Mucosa of descending colon (tissue), 3 donors: ENCODE measurements at regions not wholly inside any gene's neighbourhood (a gene's known extent, or its start where the extent isn't known, plus 50 kb on each side); places are given as distances from the start of the nearest gene placed in this dataset.

Source experiments
- ATAC-seq: fragments of 200-7000 bp; cut with Tn5 transposase; one replicate; pipeline ENCODE4 v1.9.1; 2020; ENCODE audit warnings: mild to moderate bottlenecking, moderate library complexity
- DNase-seq, 3 donors: peaks; one replicate each; pipeline ENCODE4 v3.0.0-alpha.2; 2020
- H3K36me3 ChIP-seq: fragments of 200-600 bp; one replicate; pipeline ENCODE4 v1.8.0; 2021; ENCODE audit warnings: low read depth, mild to moderate bottlenecking
- H3K4me1 ChIP-seq: fragments of 200-600 bp; one replicate; pipeline ENCODE4 v1.8.0; 2021; ENCODE audit warnings: low read depth, mild to moderate bottlenecking
- H3K4me3 ChIP-seq: fragments of 200-600 bp; one replicate; pipeline ENCODE4 v1.8.0; 2021; ENCODE audit warnings: mild to moderate bottlenecking
- H3K9me3 ChIP-seq: fragments of 200-600 bp; one replicate; pipeline ENCODE4 v1.8.0; 2021; ENCODE audit warnings: mild to moderate bottlenecking
- intact Hi-C, 2 donors: fragments of 100-400 bp; cut with DNase I in 1 of 2; cut with micrococcal nuclease in 1 of 2; formaldehyde crosslinking; loops; one replicate each; pipeline versions ENCODE4 v1.11.0 to v1.11.1; 2022; cut with DNase I, micrococcal nuclease
- TF ChIP-seq, protein P1 (sequence below): fragments of 200-600 bp; IDR thresholded peaks from one replicate; pipeline ENCODE4 v1.8.0; 2022; ENCODE audit warnings: antibody characterized with exemption, mild to moderate bottlenecking
- donor health status: DM: no; HTN: no; CAD: no; lungs with moderate emphysema.
- donor health status: DM: no; HTN: no; CAD: no.
- donor health status: DM: no; HTN: yes; CAD: no.

DNA sequence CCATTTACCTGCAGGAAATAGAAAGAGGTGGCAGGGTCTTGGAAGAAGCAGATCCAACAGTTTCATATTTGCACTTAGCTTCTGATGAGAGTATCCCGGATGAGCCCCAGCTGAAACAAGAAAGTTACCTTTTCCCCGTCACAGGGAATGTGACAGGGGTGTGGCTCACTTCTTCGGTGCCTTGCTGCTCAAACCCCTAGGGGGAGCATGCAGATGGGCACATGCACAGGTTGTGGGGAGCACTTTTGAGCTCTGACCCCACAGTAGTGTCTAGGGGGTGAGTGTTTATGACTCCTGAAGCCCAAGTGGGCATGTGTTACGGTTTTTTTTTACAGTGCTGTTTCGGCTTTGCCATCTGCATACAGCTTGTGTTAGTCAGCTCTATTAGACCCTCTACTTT lies 1221.0 kb downstream of the JRKL start:
- Histone ChIP-seq H3K4me3 (no peak overlapping the region), H3K4me1 (no peaks in the 10 kb centered on the region), H3K9me3 (peaks cover 46% of the 10 kb centered on the region), H3K36me3 (no peaks in the 10 kb centered on the region)
- DNase-seq (no peak), ATAC-seq (no peak)
- intact Hi-C loops: no loop called here
- TF ChIP-seq, protein P1, sequence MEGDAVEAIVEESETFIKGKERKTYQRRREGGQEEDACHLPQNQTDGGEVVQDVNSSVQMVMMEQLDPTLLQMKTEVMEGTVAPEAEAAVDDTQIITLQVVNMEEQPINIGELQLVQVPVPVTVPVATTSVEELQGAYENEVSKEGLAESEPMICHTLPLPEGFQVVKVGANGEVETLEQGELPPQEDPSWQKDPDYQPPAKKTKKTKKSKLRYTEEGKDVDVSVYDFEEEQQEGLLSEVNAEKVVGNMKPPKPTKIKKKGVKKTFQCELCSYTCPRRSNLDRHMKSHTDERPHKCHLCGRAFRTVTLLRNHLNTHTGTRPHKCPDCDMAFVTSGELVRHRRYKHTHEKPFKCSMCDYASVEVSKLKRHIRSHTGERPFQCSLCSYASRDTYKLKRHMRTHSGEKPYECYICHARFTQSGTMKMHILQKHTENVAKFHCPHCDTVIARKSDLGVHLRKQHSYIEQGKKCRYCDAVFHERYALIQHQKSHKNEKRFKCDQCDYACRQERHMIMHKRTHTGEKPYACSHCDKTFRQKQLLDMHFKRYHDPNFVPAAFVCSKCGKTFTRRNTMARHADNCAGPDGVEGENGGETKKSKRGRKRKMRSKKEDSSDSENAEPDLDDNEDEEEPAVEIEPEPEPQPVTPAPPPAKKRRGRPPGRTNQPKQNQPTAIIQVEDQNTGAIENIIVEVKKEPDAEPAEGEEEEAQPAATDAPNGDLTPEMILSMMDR: no peak

GRCh38 chr11:97611345-97611744 lies 1221.5 kb downstream of the JRKL start:
- DNase-seq (no peak), ATAC-seq (no peak)
- Histone ChIP-seq H3K36me3 (no peaks in the 10 kb centered on the region), H3K4me1 (no peaks in the 10 kb centered on the region), H3K4me3 (no peak overlapping the region), H3K9me3 (peaks cover 51% of the 10 kb centered on the region)
- intact Hi-C loops: no loop called here
- TF ChIP-seq, protein P1: no peak

DNA sequence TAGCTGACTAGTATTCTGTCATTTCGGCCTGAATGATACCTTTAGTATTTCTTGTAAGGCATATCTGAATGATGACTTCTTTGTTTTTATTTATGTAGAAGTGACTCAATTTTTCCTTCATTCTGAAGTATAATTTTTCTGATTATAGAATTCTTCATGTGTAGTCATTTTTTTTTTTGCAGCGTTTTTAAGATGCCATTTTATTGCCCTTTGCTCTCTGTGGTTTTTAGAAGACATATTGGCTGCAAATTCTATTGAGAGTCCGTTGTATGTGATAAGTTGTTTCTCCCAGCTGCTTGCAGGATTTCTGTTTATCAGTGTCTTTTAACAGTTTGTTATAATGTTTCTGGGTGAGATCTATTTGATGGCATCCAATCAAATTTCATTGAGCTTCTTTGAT lies 1224.8 kb downstream of the JRKL start:
- Histone ChIP-seq H3K36me3 (no peaks in the 10 kb centered on the region), H3K9me3 (peaks cover 47% of the 10 kb centered on the region), H3K4me1 (no peaks in the 10 kb centered on the region), H3K4me3 (no peak overlapping the region)
- ATAC-seq (no peak), DNase-seq (no peak)
- TF ChIP-seq, protein P1: no peak
- intact Hi-C loops: no loop called here

DNA sequence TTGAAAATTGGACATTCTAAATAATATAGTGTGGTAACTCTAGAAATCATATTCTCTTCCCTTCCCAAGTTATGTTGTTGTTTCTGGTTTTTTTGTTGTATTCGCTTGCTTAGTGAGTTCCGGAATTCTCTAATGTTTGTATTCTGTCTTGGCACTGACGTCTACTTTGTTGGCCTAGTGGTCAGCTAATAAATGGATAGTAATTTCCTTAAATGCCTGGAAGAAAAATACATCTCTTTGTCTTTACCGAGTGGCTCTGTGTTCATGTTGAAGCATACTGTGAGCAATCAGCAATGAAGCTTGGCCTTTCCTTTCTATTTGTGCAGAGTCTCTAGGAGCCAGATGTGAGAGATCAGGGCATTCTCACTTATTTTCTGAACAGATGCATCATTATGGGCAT lies 1225.7 kb downstream of the JRKL start:
- no peaks in the 10 kb centered on the region for H3K4me1 ChIP-seq
- no peak for ATAC-seq
- TF ChIP-seq, protein P1: no peak
- no peaks in the 10 kb centered on the region for H3K36me3 ChIP-seq
- intact Hi-C loops: no loop called here
- H3K9me3 ChIP-seq: peaks cover 42% of the 10 kb centered on the region
- H3K4me3 ChIP-seq: no peak overlapping the region
- DNase-seq: no peak

GRCh38 chr11:97617031-97617430 lies 1227.2 kb downstream of the JRKL start:
- DNase-seq (no peak), ATAC-seq (no peak)
- no peaks in the 10 kb centered on the region for H3K4me1 ChIP-seq
- no peaks in the 10 kb centered on the region for H3K36me3 ChIP-seq
- peaks cover 48% of the 10 kb centered on the region for H3K9me3 ChIP-seq
- intact Hi-C loops: no loop called here
- TF ChIP-seq, protein P1: no peak
- no peak overlapping the region for H3K4me3 ChIP-seq

- DNase-seq: no peak
- no peak for ATAC-seq
- Histone ChIP-seq H3K4me3 (no peak overlapping the region), H3K36me3 (no peaks in the 10 kb centered on the region), H3K4me1 (no peaks in the 10 kb centered on the region), H3K9me3 (peaks cover 45% of the 10 kb centered on the region)
- TF ChIP-seq, protein P1: no peak
- intact Hi-C loops: no loop called here
These were observed 1230.2 kb downstream of the JRKL start for GRCh38 chr11:97620007-97620406.
